NCI-H526 (cell line): ENCODE measurements at regions not wholly inside any gene's neighbourhood (a gene's known extent, or its start where the extent isn't known, plus 50 kb on each side); places are given as distances from the start of the nearest gene placed in this dataset.

Experiments
- DNase-seq, 2 experiments: peaks; one replicate each; lab custom pipeline; 2025; lab: John Stamatoyannopoulos, UW

DNA sequence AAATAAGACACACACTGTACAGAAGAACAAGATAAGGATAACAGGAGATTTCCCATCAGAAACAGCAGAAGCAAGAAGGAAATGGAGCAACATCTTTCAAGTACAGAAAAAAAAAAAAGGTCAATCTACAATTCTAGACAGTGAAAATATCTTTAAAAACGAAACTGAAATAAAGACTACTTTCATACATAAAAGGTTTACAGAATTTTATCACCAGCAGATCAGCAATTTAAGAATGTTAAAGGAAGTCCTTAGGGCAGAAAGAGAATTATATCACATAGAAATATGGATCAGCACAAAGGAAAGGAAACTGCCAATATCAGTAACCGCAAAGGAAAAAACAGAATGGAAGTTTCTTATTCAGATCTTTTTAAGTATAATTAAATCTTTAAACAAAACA lies 931.0 kb downstream of the EPHA4 start:
- DNase-seq: no peak

DNA sequence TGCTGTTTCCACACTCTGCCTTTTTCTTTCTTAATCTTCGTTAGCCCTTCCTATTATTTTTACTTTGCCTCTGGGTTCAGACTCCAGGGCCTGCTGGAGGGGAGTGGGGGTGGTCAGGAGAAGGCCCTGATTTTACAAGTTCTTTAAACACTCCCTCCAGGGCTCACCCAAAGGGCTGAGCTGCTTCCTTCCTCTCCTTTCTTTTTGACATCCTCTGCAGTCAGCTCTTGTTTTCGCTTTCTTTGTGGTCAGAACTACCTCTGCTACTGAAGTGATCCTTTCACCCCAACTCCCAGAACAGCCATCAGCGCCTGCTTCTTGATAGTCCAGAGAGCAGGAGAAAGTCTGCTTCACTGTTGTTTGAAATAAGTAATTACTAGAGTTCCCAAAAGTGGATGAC lies 925.7 kb downstream of the EPHA4 start:
- no peak for DNase-seq

- no peak for DNase-seq
Observed at GRCh38 chr2:220648628-220649027, 923.5 kb downstream of the EPHA4 start.

- no peak for DNase-seq
Observed at GRCh38 chr2:220653776-220654175, 918.3 kb downstream of the EPHA4 start.

- no peak for DNase-seq
Observed at GRCh38 chr2:220654322-220654721, 917.8 kb downstream of the EPHA4 start.

DNA sequence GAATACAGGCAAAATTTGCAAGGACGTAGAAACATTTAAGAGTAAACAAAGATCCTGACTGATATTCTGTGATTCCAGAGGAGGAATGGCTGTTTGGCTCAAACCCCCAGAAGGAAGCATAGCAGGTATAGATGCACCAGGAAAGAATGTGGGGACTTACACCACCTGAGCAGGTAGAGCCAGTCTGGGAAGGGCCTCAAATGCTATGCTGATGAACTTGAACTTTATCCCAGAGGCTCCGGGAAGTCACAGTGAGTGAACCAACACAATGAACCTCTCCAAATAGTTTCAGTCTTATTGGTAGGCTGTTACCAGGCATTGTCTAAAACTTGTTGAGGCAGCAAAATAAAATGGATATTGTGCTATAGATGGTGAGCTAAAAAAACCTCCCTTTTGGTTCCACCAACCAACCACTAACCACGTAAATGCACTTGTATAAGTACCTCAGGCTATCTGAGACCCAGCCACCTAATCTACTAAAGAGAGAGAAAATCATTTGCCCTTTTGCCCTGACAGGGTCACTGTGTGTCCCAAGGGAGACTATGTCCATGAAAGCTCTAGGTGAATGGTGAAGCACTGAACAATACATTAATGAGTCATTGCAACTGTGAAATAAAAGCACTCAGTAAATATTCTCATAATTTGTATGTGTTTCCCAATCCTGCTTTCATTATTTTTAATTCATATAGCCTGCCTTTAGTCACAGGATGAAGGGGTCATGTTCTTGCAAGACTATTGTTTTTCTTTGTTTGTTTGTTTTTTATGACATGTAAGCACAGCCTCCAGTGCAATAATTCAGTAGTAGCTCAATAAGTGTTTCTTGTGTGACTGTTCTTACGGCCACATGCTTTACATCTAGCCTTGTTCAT lies 911.6 kb downstream of the EPHA4 start:
- DNase-seq: no peak

GRCh38 chr2:220662431-220662830 lies 909.7 kb downstream of the EPHA4 start:
- peak in 1 of 2 experiments; percentile 25 for DNase-seq

GRCh38 chr2:220663065-220663464 lies 909.0 kb downstream of the EPHA4 start:
- no peak for DNase-seq

DNA sequence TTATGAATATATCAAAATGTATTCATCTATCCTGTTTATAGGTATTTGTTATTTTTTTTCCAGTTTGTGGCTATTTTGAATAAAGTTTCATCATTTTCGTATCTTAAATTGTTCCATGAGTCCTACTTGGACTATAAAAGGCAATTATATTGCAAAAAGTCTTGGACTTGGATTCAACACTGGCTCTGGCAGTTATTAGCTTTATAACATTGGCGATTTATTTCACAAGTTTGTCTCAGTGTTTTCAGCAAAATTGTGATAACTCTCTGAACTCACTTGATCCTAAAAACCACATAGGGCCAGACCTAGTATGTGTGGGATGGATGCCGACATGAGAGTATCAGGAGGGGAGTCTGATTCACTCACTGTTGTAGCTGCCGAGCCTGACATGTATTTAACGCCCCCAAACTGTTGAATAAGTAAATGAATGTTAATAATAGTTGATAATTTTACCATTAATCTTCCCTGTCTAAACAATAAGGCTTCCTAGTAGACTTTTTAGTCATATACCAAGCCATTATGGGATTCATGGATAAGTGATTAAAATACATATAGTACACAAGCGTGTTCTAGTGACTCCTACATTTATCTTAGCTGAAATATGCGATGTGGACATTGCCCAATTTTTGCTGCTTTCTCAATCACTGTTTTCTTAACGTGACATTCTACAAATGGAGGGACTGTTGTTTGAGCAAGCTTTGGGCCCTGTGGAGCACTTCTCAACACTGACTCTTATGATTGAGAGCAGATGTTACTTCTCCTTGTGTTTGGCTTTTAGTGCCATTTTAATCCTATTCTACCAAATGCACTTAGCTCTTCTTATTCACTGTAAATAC lies 907.6 kb downstream of the EPHA4 start:
- no peak for DNase-seq

DNA sequence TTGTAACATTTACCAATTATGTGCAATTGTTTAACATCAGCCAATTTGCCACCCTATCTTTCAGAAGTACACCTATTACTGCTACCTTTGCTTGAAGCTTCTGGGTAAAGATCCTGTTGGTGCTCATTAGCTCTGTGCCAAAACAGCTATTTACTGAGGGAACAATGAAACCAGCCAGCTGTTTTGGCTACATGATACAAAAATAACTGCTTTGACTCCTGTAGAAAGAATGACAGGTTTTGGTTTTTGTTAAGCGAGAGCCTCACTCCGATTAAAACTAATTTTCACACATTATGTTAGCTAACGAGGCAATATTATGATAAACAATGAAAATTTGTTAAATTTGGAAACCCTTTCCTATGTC lies 907.0 kb downstream of the EPHA4 start:
- no peak for DNase-seq

DNA sequence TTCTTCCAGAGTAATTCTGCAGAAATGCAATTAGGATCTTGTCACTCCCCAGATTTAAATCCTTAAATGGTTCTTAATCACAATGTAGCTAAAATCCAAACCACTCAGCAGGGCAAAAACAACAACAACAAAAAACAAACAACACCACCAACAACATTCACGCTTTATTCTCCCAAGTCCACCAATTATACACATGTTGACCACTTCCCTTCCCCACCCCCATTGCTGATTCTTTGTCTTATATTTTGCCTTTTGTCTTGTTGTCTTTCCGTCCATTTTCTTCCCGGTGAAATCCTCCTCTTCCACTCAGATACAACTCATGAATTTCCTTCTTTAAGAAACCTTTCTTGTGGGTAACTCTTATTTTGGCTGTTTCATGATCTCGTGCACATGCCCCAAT lies 902.8 kb downstream of the EPHA4 start:
- DNase-seq: no peak

DNA sequence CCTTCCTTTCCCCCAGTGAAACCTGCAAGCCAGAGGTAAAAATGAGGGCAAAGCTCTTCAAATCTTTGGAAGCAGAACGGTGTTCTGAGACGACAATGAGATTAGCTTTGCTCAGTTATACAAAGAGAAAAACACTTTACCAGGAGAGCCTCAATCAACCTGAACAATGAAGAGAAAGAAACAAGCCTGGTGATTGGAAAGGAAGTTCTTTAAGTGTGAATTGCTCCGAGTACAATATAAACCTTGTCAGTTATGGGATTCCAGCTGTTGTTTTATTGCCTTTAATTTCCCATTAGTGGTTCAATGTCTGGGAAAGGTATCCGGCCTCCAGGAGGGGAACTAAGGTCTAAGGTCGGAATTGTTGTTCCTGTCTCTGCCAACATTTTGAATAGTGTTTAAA lies 901.6 kb downstream of the EPHA4 start:
- DNase-seq: no peak

- no peak for DNase-seq
Observed at GRCh38 chr2:220673151-220673874, 898.8 kb downstream of the EPHA4 start.

DNA sequence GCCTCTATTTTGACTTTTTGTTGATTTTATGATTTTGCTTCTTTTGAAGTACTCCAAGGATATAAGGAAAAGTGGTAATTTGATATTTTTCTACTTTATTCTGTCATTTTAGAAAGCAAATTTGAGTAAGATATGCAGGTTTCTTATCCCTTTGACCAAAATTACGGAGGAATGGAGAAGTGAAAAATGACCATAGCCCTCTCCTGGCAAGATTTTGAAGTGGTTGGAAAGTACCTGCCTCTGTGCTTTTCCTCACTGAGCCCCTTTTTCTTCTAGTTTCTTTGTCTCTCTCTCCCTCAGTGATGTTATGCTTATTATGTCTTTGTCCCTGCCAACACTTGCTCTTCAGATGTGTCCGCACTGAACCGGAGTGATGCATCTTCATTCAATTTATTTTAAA lies 898.1 kb downstream of the EPHA4 start:
- no peak for DNase-seq

GRCh38 chr2:220676695-220677094 lies 895.4 kb downstream of the EPHA4 start:
- no peak for DNase-seq

- no peak for DNase-seq
Observed at GRCh38 chr2:220678943-220679342, 893.2 kb downstream of the EPHA4 start.

- no peak for DNase-seq
Observed at GRCh38 chr2:220682616-220683015, 889.5 kb downstream of the EPHA4 start.

DNA sequence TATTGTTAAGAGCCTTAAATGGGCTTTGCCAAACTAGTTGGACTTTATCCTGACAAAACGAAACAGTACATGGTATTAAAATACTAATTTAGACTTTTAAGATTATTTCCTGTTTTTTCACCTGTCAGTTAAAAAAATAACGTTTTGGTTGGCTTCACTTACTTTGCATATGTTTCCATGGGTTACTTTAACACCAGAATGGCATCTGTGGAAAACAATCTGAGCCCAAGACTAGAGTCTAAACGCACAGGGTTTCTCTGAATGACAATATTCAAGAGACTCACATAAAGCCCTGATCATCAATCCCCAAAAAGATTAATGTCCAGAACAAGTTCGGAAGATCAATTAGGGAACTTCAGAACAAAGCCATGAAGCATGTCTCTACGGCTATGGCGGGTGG lies 888.0 kb downstream of the EPHA4 start:
- DNase-seq: peak; percentile 29 to 46

DNA sequence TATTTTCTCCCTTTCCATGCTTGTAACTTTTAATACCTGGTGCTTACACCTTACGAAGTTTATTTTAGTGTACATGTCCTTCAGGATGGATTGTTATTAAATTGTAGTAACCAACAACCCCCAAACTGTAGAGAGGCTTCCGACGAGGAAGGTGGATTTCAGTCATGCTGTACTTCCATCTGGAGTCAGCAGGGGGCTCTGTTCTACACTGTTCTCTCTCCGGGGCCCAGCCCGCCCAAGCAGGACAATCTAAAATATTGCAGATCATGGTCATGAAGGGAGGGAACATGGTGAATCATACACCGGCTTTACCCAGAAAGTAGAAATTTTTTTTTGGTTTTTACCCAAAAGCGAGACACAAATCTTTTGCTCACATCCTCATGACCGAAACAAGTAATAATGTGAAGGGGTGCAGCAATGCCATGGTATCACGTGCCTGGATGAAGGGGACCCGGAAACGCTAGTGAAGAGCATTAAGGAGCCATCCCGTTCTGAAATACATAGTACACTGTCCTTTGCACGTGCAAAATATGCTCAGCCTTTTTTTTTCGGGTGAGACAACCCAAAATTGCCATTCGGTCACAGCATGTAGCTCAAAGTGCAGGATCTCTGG lies 884.8 kb downstream of the EPHA4 start:
- peak in 1 of 2 experiments; percentile 66 for DNase-seq

DNA sequence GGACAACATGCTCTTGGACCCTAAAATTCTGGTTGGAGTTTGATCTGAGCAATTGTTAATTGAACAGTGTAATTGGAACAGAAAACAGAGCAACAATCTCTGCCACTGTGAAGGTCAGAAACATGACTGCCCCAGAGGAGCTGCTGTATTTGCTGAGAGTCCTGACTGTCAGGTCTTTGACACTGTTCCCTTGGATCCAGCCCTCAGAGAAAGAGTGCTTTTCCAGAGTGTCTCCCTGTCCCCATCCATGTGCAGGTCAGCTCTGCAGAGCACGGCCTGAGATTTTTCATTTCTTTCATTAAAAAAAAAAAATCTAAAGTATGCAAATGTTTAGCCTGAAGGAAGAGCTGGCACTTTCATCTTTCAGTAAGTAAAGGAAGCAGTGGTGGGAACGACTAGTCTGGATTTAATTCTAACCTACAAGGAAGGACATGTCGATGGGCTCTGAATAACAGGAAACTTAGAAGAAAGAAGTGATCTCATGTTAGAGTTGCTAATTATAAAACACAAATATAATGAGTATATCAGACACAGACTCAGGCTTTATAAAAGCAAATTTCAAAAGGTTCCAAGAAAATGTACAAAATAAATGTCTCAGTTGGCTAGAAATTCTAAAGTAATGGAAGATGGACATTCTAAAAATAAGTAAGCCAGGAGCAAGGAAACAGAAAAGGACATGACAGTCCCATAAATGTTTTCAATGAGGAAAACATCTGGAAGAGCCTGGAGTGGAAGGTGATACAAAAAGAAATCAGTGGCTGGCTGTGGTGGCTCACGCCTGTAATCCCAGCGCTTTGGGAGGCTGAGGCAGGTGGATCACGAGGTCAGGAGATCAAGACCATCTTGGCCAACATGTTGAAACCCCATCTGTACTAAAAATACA lies 876.5 kb downstream of the EPHA4 start:
- DNase-seq: no peak

DNA sequence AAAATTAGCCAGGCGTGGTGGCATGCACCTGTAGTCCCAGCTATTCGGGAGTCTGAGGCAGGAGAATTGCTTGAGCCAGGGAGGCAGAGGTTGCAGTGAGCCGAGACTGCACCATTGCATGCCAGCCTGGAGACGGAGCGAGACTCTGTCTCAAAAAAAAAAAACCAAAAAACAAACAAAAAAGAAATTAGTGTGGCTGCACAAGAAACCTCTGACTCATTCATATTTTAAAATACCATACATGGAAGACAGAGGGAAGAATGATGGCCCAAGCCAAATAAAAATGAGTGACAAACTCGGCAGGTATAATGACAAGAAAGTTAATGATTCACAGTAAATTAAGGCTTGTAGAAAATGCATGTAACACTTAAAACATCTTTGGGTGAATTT lies 875.8 kb downstream of the EPHA4 start:
- no peak for DNase-seq
